Activated naive CD8-positive, alpha-beta T cell (primary cell): ENCODE measurements at regions not wholly inside any gene's neighbourhood (a gene's known extent, or its start where the extent isn't known, plus 50 kb on each side); places are given as distances from the start of the nearest gene placed in this dataset.

Experiments used
- H3K27ac Mint-ChIP-seq: one replicate; pipeline ENCODE4 v1.8.0; 2021; ENCODE audit warnings: mixed read lengths
- H3K27me3 Mint-ChIP-seq: one replicate; pipeline ENCODE4 v1.8.0; 2021; ENCODE audit warnings: mixed read lengths
- H3K36me3 Mint-ChIP-seq: one replicate; pipeline ENCODE4 v1.8.0; 2021; ENCODE audit warnings: mixed read lengths
- H3K4me1 Mint-ChIP-seq: one replicate; pipeline ENCODE4 v1.8.0; 2021; ENCODE audit warnings: low read depth, mixed read lengths
- H3K4me3 Mint-ChIP-seq: one replicate; pipeline ENCODE4 v1.8.0; 2021; ENCODE audit warnings: mild to moderate bottlenecking, mixed read lengths
- H3K9me3 Mint-ChIP-seq: one replicate; pipeline ENCODE4 v1.8.0; 2021; ENCODE audit warnings: low read depth, mixed read lengths

GRCh38 chr14:98955036-98955740 lies 316.8 kb downstream of the BCL11B start:
- Mint-ChIP-seq H3K4me3 (no peak overlapping the region), H3K27ac (no peak overlapping the region), H3K9me3 (no peaks in the 10 kb centered on the region), H3K4me1 (peaks cover 5% of the 10 kb centered on the region), H3K27me3 (no peaks in the 10 kb centered on the region), H3K36me3 (no peaks in the 10 kb centered on the region)

GRCh38 chr14:98955741-98956070 lies 316.3 kb downstream of the BCL11B start:
- no peak overlapping the region for H3K4me3 Mint-ChIP-seq
- no peaks in the 10 kb centered on the region for H3K36me3 Mint-ChIP-seq
- H3K9me3 Mint-ChIP-seq, result no peaks in the 10 kb centered on the region
- H3K27ac Mint-ChIP-seq, result no peak overlapping the region
- H3K27me3 Mint-ChIP-seq, result no peaks in the 10 kb centered on the region
- peaks cover 10% of the 10 kb centered on the region for H3K4me1 Mint-ChIP-seq

- H3K36me3 Mint-ChIP-seq, result no peaks in the 10 kb centered on the region
- H3K9me3 Mint-ChIP-seq, result no peaks in the 10 kb centered on the region
- H3K4me1 Mint-ChIP-seq, result peaks cover 15% of the 10 kb centered on the region
- no peaks in the 10 kb centered on the region for H3K27me3 Mint-ChIP-seq
- no peak overlapping the region for H3K27ac Mint-ChIP-seq
- H3K4me3 Mint-ChIP-seq, result no peak overlapping the region
Observed at GRCh38 chr14:98956181-98956580, 315.8 kb downstream of the BCL11B start.

GRCh38 chr14:98956661-98957060 lies 315.3 kb downstream of the BCL11B start:
- H3K4me3 Mint-ChIP-seq, result no peak overlapping the region
- H3K27ac Mint-ChIP-seq, result no peak overlapping the region
- H3K4me1 Mint-ChIP-seq, result peaks cover 20% of the 10 kb centered on the region
- no peaks in the 10 kb centered on the region for H3K36me3 Mint-ChIP-seq
- no peaks in the 10 kb centered on the region for H3K27me3 Mint-ChIP-seq
- H3K9me3 Mint-ChIP-seq, result no peaks in the 10 kb centered on the region

- no peak overlapping the region for H3K4me3 Mint-ChIP-seq
- H3K27me3 Mint-ChIP-seq, result no peaks in the 10 kb centered on the region
- no peaks in the 10 kb centered on the region for H3K9me3 Mint-ChIP-seq
- H3K36me3 Mint-ChIP-seq, result no peaks in the 10 kb centered on the region
- peaks cover 24% of the 10 kb centered on the region for H3K4me1 Mint-ChIP-seq
- H3K27ac Mint-ChIP-seq, result no peak overlapping the region
Observed at GRCh38 chr14:98957211-98958047, 314.6 kb downstream of the BCL11B start.

- Mint-ChIP-seq H3K4me3 (no peak overlapping the region), H3K9me3 (no peaks in the 10 kb centered on the region), H3K27me3 (no peaks in the 10 kb centered on the region), H3K4me1 (peaks cover 30% of the 10 kb centered on the region), H3K36me3 (no peaks in the 10 kb centered on the region), H3K27ac (no peak overlapping the region)
Observed at GRCh38 chr14:98958048-98958631, 313.9 kb downstream of the BCL11B start.

GRCh38 chr14:98958632-98959031 lies 313.4 kb downstream of the BCL11B start:
- no peak overlapping the region for H3K27ac Mint-ChIP-seq
- no peak overlapping the region for H3K4me3 Mint-ChIP-seq
- no peaks in the 10 kb centered on the region for H3K9me3 Mint-ChIP-seq
- H3K4me1 Mint-ChIP-seq, result peaks cover 35% of the 10 kb centered on the region
- H3K27me3 Mint-ChIP-seq, result no peaks in the 10 kb centered on the region
- H3K36me3 Mint-ChIP-seq, result no peaks in the 10 kb centered on the region

GRCh38 chr14:98959410-98959809 lies 312.6 kb downstream of the BCL11B start:
- Mint-ChIP-seq H3K4me1 (peaks cover 41% of the 10 kb centered on the region), H3K9me3 (no peaks in the 10 kb centered on the region), H3K36me3 (no peaks in the 10 kb centered on the region), H3K27ac (no peak overlapping the region), H3K27me3 (no peaks in the 10 kb centered on the region), H3K4me3 (no peak overlapping the region)

- H3K4me1 Mint-ChIP-seq, result peaks cover 48% of the 10 kb centered on the region
- no peaks in the 10 kb centered on the region for H3K27me3 Mint-ChIP-seq
- H3K4me3 Mint-ChIP-seq, result no peak overlapping the region
- H3K27ac Mint-ChIP-seq, result no peak overlapping the region
- no peaks in the 10 kb centered on the region for H3K36me3 Mint-ChIP-seq
- H3K9me3 Mint-ChIP-seq, result no peaks in the 10 kb centered on the region
Observed at GRCh38 chr14:98959958-98960616, 311.9 kb downstream of the BCL11B start.

GRCh38 chr14:98960617-98961013 lies 311.4 kb downstream of the BCL11B start:
- Mint-ChIP-seq H3K4me1 (peaks cover 53% of the 10 kb centered on the region), H3K27me3 (no peaks in the 10 kb centered on the region), H3K4me3 (no peak overlapping the region), H3K27ac (no peak overlapping the region), H3K36me3 (no peaks in the 10 kb centered on the region), H3K9me3 (no peaks in the 10 kb centered on the region)

- Mint-ChIP-seq H3K4me3 (no peak overlapping the region), H3K4me1 (peaks cover 55% of the 10 kb centered on the region), H3K27ac (no peak overlapping the region), H3K27me3 (no peaks in the 10 kb centered on the region), H3K9me3 (no peaks in the 10 kb centered on the region), H3K36me3 (no peaks in the 10 kb centered on the region)
Observed at GRCh38 chr14:98961191-98961590, 310.8 kb downstream of the BCL11B start.

- no peaks in the 10 kb centered on the region for H3K36me3 Mint-ChIP-seq
- H3K4me3 Mint-ChIP-seq, result no peak overlapping the region
- no peak overlapping the region for H3K27ac Mint-ChIP-seq
- H3K9me3 Mint-ChIP-seq, result no peaks in the 10 kb centered on the region
- peaks cover 58% of the 10 kb centered on the region for H3K4me1 Mint-ChIP-seq
- H3K27me3 Mint-ChIP-seq, result no peaks in the 10 kb centered on the region
Observed at GRCh38 chr14:98962118-98962517, 309.9 kb downstream of the BCL11B start.

- Mint-ChIP-seq H3K27ac (no peak overlapping the region), H3K27me3 (no peaks in the 10 kb centered on the region), H3K4me1 (peaks cover 58% of the 10 kb centered on the region), H3K4me3 (peak overlapping the region; percentile 34), H3K36me3 (no peaks in the 10 kb centered on the region), H3K9me3 (no peaks in the 10 kb centered on the region)
Observed at GRCh38 chr14:98963610-98964009, 308.4 kb downstream of the BCL11B start.

GRCh38 chr14:98964171-98964570 lies 307.8 kb downstream of the BCL11B start:
- H3K9me3 Mint-ChIP-seq, result no peaks in the 10 kb centered on the region
- H3K27ac Mint-ChIP-seq, result no peak overlapping the region
- peak overlapping the region; percentile 35 for H3K4me3 Mint-ChIP-seq
- no peaks in the 10 kb centered on the region for H3K36me3 Mint-ChIP-seq
- H3K27me3 Mint-ChIP-seq, result no peaks in the 10 kb centered on the region
- H3K4me1 Mint-ChIP-seq, result peaks cover 58% of the 10 kb centered on the region

GRCh38 chr14:98965076-98965475 lies 306.9 kb downstream of the BCL11B start:
- Mint-ChIP-seq H3K4me1 (peaks cover 54% of the 10 kb centered on the region), H3K27ac (peak overlapping the region; percentile 36), H3K9me3 (no peaks in the 10 kb centered on the region), H3K36me3 (no peaks in the 10 kb centered on the region), H3K4me3 (peak overlapping the region; percentile 35), H3K27me3 (no peaks in the 10 kb centered on the region)
